ENCODE measurements at regions not wholly inside any gene's neighbourhood (a gene's known extent, or its start where the extent isn't known, plus 50 kb on each side); places are given as distances from the start of the nearest gene placed in this dataset.
"Not testable (repeated sequence)": the region's sequence is repeated elsewhere in the genome, so short reads cannot be mapped to it uniquely, and the experiment has no call there.

GRCh38 chr2:13779996-13780395 is 852.5 kb upstream of the LRATD1 start:
- no peak for DNase-seq

GRCh38 chr2:13791019-13791547 is 841.4 kb upstream of the LRATD1 start:
- DNase-seq = no peak

- no peak for DNase-seq
Measured at GRCh38 chr2:13806539-13806938, 826.0 kb upstream of the LRATD1 start.

DNA sequence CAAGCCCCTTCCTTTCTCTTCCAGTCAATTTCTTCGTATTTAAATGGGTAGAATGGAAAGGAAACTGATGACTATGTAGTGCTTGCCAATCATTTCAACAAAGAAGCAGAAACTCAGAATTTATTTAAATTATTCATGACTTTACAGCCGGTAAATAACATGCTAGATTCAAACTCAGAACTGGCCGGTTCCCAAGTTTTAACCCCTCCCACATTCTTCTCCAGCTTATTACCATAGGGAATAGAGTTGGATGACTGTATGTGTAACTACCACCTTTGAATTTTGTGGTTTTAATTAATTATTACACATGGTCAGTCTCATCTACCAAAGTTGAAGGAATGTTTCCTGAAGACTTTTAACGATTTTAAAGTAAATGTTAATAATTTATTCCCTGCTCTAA is 819.3 kb upstream of the LRATD1 start:
- no peak for DNase-seq

DNA sequence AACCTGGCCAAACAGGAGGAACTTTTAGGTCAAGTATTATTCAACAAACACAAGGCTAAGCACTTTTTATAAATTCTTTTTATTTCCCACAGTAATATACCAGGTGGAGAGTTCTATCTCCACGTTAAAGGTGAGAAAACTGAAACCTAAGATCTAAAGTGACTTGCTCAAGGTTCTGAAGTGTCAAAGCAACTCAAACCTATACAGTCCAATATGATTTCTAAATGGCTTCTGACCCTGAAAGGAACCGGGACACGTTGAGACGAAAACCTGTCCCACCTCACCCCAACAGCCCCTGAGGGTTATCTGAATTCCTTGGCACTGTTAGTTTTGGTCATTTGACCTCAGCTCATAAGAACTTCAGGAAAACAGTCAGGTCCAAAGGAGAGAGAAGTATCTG is 814.5 kb upstream of the LRATD1 start:
- no peak for DNase-seq

- no peak for DNase-seq
Measured at GRCh38 chr2:13819896-13820295, 812.6 kb upstream of the LRATD1 start.

GRCh38 chr2:13821255-13821880 is 811.1 kb upstream of the LRATD1 start:
- no peak for DNase-seq

DNA sequence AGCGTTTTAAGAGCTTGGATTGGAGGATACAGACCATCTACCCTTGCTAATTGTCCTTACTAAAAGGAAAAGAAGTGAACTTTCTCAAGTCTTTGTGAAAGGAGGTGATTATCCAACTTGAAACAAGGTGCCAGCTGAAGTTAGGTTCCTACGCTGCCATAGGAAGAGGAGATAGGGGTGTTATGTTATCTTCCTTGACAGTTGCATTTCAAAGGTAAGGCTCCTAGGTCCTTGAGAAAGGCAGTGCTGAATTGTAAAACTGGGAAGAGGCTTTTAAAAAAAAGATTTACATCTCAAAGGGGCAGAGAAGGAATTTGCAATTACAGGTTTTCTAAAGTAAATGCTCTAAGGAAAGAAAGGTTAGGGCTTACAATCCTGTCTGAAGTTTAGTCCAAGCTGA is 810.2 kb upstream of the LRATD1 start:
- no peak for DNase-seq

DNA sequence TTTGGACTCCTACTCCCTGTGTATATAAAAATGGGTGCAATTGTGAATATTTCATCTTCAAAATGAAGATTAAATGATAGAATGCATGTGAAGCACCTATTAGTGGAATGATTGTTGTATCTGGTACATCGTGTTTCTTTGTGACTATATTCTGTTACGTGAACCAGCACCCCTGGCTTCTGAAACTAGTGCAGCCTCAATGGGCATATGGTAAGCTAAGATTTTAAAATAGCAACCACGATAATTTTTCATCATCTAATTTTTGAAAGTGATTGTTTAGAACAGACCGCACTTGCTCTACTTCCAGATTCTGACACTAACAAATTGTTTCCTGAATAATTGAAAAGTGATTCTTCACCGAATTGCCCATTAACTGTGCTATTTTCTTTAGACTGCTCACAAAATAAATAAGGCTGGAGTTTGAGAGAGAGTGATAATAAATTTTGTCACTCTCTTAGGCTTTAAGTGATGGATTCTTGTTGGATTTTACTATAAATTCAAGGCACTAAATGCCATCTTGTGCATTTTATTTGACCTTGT is 806.1 kb upstream of the LRATD1 start:
- DNase-seq = no peak

GRCh38 chr2:13858626-13859025 is 773.9 kb upstream of the LRATD1 start:
- no peak for DNase-seq

- DNase-seq = not testable (repeated sequence)
Measured at GRCh38 chr2:13868275-13868674, 764.2 kb upstream of the LRATD1 start.

- DNase-seq = no peak
Measured at GRCh38 chr2:13876491-13877037, 756.0 kb upstream of the LRATD1 start.

DNA sequence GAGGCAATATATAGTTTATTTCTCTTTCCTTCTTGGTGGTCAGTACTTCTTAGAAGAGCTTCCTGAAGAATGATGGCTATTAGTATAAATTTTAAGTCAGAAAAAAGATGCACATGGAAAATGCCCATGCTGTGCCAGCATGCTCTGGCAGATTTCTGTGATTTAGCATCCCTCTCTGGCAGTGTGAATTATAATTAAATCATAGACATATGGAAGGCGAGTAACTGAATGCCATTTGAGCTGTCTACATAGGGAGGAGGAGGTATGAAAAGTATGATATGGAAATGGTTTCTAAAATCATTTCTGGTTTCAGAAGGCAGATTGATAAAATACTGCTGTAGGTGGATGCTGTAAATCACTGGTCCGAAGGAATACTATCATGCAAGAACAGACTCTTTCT is 754.9 kb upstream of the LRATD1 start:
- DNase-seq = no peak

DNA sequence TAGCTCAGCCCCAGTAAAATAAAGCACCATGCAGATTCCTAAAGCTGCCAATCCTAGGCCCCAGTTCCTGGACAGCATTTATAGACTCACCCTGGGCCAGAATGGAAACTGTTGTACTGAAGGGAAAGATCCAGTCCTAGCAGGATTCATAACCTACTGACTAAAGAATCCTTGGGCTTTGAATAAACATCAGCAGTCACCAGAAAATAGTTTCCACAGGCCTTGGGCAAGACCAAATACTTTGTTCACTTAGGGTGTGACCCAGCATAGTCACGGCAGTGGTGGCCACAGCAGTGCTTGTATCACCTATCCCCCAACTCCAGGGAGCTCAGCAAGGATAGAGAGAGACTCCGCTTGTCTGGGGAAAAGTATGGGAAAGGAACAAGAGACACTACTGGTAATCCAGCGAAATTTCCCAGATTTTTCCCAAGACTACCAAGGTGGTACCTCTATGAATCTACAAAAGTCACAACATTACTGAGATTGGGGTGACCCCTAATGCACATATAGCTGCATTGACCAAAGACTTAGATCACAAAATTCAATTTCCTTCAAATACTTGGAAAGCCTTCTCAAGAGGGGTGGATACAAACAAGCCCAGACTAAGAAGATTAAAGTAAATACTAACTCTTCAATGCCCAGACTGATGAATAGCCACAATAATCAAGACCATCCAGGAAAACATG is 748.1 kb upstream of the LRATD1 start:
- DNase-seq = no peak

DNA sequence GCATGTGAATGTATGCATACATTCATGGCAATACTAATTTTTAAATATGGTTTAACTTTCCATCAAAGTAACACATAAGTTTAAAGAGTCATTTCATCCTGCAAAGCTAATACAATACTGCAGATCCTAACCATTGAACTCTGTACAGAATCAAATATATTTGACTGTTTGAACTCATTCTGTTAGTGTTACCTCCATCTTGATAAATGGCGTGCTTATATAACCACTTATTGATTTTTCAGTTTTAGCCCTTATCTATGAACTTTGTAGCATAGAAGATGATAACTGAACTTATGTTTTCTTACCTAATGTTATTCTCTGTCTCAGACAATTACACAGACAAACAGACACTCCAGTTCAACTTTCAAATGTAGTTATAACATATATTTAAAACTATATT is 731.0 kb upstream of the LRATD1 start:
- DNase-seq = no peak

- no peak for DNase-seq
Measured at GRCh38 chr2:13905831-13906230, 726.7 kb upstream of the LRATD1 start.

DNA sequence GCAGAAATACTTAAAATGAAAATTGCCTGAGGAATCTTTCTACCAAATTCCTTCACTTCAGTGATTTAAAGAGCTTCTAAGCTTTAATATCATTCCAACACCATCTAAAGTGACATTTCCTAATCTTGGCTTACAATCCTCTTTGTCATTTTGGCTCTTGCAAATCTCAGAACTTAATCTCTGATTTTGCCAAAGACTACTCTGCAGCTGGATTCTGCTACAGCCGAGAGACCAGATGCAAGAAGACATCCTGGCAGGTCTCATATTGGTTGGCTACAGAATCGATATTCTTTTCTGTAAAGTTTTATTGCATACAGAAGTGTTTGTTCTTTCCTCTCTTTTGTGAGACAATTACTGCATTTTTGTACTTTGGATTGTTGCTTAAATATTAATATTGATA is 716.5 kb upstream of the LRATD1 start:
- no peak for DNase-seq

DNA sequence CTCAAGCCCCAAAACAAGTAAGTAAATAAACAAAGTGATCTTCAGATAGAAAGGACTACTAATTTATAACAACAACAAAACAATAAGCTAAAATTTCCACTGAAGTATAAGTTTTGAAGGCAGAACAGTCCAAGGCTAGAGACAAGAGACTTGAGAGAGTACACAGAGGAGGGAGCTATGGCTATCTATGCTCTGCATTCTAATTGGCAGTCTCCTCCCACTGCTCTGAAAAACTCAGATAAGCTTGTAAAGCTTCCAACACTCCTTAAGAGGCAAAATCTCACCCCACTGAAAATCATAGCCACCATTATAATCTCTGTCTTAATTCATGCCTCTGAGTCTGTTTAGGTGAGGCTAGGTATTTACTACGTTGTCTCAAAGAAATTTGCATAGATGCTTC is 714.6 kb upstream of the LRATD1 start:
- no peak for DNase-seq

DNA sequence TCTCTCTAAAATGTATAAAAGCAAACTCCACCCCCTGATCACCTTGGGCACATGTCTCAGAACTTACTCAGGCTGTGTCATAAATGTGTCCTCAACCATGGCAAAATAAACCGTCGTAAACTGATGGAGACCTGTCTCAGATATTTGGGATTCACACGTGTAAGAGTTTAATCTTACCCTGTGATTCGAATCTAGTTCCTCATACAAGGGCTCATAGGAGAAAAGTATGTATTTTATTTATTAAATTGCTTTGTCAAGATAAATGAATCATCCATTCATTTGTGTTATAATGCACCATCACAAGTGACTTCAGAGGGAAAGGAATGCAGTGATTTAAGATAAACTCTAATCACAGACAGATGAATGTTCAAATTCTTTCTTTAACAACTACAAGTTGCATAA is 712.5 kb upstream of the LRATD1 start:
- DNase-seq = no peak

- DNase-seq = no peak
Measured at GRCh38 chr2:13921245-13921644, 711.3 kb upstream of the LRATD1 start.

GRCh38 chr2:13923823-13924222 is 708.7 kb upstream of the LRATD1 start:
- no peak for DNase-seq

DNA sequence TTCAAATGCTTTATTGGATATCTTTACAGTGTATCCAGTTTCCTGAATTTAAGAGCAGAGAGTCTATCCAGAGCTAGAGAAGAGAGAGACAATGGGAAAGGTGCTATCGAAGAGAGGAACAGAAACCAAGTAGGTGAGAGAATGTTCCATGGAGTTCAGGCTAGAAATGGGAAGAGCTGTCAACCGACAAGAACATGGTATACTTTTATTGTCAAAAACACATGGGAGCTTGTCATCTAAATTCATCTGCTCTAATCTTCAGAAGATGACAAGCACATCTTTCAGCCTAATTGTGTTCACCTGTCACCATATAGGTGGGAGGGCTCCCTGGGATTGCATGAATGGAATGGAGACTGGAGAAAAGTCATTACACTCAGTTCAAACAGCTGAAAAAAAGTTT is 690.4 kb upstream of the LRATD1 start:
- no peak for DNase-seq

- no peak for DNase-seq
Measured at GRCh38 chr2:13950761-13951160, 681.8 kb upstream of the LRATD1 start.

DNA sequence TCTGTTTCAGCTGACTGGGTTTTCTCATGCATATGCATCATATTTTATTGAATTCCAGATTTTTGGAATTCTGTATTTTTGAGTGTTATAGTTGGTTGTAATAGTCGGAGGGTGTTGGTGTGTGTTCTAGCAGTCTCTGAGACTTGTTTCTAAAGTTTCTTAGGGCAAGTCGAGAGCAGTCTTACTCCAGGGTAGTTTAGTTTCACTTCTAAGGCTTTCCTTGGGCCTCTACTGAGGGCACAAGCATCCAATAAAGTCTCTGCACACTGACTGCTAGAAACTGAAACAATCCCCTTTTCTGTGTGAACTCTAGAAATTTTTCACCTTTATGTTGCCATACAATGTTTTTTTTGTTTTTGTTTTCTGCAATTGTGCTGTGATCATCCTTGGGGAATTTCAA is 663.7 kb upstream of the LRATD1 start:
- no peak for DNase-seq

All from suppressor macrophage treated with lipopolysaccharide for 4 hours (primary cell).